GM23338 (cell line): ENCODE measurements at regions not wholly inside any gene's neighbourhood (a gene's known extent, or its start where the extent isn't known, plus 50 kb on each side); places are given as distances from the start of the nearest gene placed in this dataset.

Experiments
- EZH2 ChIP-seq: fragments of 200-600 bp; sonication (generic); IDR thresholded peaks from one replicate; pipeline ENCODE4 v1.8.0; 2017; ENCODE audit warnings: antibody characterized with exemption, mild to moderate bottlenecking, low read depth; ENCODE audit not compliant: unreplicated experiment
- POLR2AphosphoS5 ChIP-seq: IDR thresholded peaks from 2 replicates; pipeline ENCODE4 v1.6.1; 2016; ENCODE audit warnings: antibody characterized with exemption, low read depth
- TF ChIP-seq, protein P1 (sequence below), 2 experiments: fragments of 200-600 bp in 1 of 2; sonication (generic) in 1 of 2; conservative IDR thresholded peaks; 2 replicates each; pipeline versions ENCODE4 v1.5.1 to v1.6.1; 2016 to 2017; ENCODE audit warnings: antibody characterized with exemption in 2 of 2, low read depth in 2 of 2, mild to moderate bottlenecking in 2 of 2, moderate library complexity in 1 of 2

DNA sequence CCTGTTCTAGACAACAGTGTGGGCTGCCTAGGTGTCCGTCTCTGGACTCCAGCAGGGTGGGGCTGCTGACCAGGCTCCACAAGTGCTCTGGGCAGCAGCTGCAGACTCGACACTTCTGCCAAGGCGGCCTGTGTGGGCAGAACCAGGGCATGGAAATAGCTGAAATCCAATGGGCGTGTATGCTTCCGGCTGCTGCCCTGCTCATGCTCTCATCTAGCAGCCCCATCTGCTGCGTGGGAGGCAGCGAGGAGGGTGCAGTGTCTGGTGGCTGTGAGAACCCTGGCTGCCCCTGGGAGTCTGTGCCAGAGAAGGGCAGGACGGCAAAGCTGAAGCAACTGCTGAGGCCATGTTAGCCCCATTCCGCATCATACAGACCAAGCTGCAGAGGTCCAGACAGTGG is 174.9 kb downstream of the SOX11 start:
- TF ChIP-seq, protein P1, sequence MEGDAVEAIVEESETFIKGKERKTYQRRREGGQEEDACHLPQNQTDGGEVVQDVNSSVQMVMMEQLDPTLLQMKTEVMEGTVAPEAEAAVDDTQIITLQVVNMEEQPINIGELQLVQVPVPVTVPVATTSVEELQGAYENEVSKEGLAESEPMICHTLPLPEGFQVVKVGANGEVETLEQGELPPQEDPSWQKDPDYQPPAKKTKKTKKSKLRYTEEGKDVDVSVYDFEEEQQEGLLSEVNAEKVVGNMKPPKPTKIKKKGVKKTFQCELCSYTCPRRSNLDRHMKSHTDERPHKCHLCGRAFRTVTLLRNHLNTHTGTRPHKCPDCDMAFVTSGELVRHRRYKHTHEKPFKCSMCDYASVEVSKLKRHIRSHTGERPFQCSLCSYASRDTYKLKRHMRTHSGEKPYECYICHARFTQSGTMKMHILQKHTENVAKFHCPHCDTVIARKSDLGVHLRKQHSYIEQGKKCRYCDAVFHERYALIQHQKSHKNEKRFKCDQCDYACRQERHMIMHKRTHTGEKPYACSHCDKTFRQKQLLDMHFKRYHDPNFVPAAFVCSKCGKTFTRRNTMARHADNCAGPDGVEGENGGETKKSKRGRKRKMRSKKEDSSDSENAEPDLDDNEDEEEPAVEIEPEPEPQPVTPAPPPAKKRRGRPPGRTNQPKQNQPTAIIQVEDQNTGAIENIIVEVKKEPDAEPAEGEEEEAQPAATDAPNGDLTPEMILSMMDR (conservative IDR thresholded peaks at IDR 0.05; ENCODE audit: low read depth in 2 of 2): no peak
- TF ChIP-seq POLR2AphosphoS5 (no peak), EZH2 (no peak)
